ENCODE measurements at regions not wholly inside any gene's neighbourhood (a gene's known extent, or its start where the extent isn't known, plus 50 kb on each side); places are given as distances from the start of the nearest gene placed in this dataset.

GRCh38 chr2:65489269-65489668 lies 56.9 kb upstream of the SPRED2 start:
- no peak for DNase-seq (ENCODE audit: low read depth)
- H3K4me3 ChIP-seq (ENCODE audit: control insufficient read depth, low read depth, low read length) = no peak overlapping the region
- no peak for TF ChIP-seq CTCF (IDR thresholded peaks at IDR 0.05; ENCODE audit: control insufficient read depth, insufficient read depth, low read depth, low read length, missing control alignments)

- DNase-seq (ENCODE audit: low read depth) = no peak
- no peak for TF ChIP-seq CTCF (IDR thresholded peaks at IDR 0.05; ENCODE audit: control insufficient read depth, insufficient read depth, low read depth, low read length, missing control alignments)
- no peak overlapping the region for H3K4me3 ChIP-seq (ENCODE audit: control insufficient read depth, low read depth, low read length)
Measured at GRCh38 chr2:65488527-65488926, 56.1 kb upstream of the SPRED2 start.

GRCh38 chr2:65487404-65487803 lies 55.0 kb upstream of the SPRED2 start:
- TF ChIP-seq CTCF (IDR thresholded peaks at IDR 0.05; ENCODE audit: control insufficient read depth, insufficient read depth, low read depth, low read length, missing control alignments) = no peak
- no peak overlapping the region for H3K4me3 ChIP-seq (ENCODE audit: control insufficient read depth, low read depth, low read length)
- DNase-seq (ENCODE audit: low read depth) = no peak

GRCh38 chr2:65486802-65487201 lies 54.4 kb upstream of the SPRED2 start:
- no peak overlapping the region for H3K4me3 ChIP-seq (ENCODE audit: control insufficient read depth, low read depth, low read length)
- DNase-seq (ENCODE audit: low read depth) = no peak
- no peak for TF ChIP-seq CTCF (IDR thresholded peaks at IDR 0.05; ENCODE audit: control insufficient read depth, insufficient read depth, low read depth, low read length, missing control alignments)

GRCh38 chr2:65486282-65486681 lies 53.9 kb upstream of the SPRED2 start:
- TF ChIP-seq CTCF (IDR thresholded peaks at IDR 0.05; ENCODE audit: control insufficient read depth, insufficient read depth, low read depth, low read length, missing control alignments) = no peak
- DNase-seq (ENCODE audit: low read depth) = no peak
- H3K4me3 ChIP-seq (ENCODE audit: control insufficient read depth, low read depth, low read length) = no peak overlapping the region

- DNase-seq (ENCODE audit: low read depth) = no peak
- TF ChIP-seq CTCF (IDR thresholded peaks at IDR 0.05; ENCODE audit: control insufficient read depth, insufficient read depth, low read depth, low read length, missing control alignments) = no peak
- H3K4me3 ChIP-seq (ENCODE audit: control insufficient read depth, low read depth, low read length) = no peak overlapping the region
Measured at GRCh38 chr2:65485839-65486238, 53.4 kb upstream of the SPRED2 start.

GRCh38 chr2:65483763-65484162 lies 51.4 kb upstream of the SPRED2 start:
- TF ChIP-seq CTCF (IDR thresholded peaks at IDR 0.05; ENCODE audit: control insufficient read depth, insufficient read depth, low read depth, low read length, missing control alignments) = no peak
- H3K4me3 ChIP-seq (ENCODE audit: control insufficient read depth, low read depth, low read length) = no peak overlapping the region
- DNase-seq (ENCODE audit: low read depth) = no peak
